GM20431 (cell line): ENCODE measurements at regions not wholly inside any gene's neighbourhood (a gene's known extent, or its start where the extent isn't known, plus 50 kb on each side); places are given as distances from the start of the nearest gene placed in this dataset.

Source experiments
- in situ Hi-C: fragments of 300-500 bp; cut with MseI, MboI; formaldehyde crosslinking; loops from one replicate; pipeline ENCODE4 v1.15.0; 2020; ENCODE audit warnings: low sequenced_read_pairs; ENCODE audit not compliant: unreplicated experiment

DNA sequence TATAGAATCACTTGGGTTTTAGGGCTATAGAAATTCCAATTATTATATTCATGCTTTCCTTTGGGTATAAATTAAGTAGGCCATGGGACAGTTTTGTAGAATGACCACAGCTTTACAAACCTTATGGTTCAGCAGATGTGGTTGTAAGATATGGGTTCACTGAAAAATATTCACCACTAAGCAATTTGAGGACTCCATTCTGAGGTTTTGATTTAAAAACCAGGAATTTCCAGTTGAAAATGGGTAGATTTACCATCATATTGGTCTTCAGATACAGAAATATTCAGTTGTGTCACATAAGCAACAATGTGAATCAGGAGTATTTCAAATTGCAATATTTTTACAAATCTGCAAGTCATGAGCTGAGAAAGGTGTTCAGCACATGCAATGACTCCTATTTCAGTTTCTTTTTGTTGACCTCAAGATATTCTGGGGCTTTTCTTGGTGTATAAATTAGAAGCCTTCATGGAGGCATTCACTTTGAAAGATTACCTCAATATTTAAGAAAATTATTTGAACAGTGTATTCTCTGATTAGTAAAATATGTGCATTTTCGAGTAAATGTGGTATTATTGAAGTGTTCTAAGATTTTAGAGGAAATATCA lies 218.4 kb upstream of the HCCS start:
- in situ Hi-C loops: no loop called here

DNA sequence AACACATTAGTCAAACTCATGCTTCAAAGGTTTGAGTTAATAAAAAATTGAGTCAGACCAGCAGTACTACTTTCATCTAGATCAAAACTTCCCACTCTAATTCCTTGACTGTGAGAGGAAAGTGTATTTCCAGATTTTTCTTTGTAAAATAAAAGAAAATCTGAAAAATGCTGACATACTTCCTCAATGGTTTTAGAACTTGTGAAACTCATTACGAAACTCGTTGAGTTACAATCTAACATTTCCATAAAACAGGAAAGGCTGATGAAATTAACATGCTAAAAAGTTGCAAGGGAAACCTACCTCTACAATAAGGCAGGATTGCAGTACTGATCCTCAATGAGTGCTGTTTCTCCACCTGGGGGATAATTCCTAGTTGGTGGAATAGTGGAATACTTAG lies 217.8 kb upstream of the HCCS start:
- in situ Hi-C loops: no loop called here

DNA sequence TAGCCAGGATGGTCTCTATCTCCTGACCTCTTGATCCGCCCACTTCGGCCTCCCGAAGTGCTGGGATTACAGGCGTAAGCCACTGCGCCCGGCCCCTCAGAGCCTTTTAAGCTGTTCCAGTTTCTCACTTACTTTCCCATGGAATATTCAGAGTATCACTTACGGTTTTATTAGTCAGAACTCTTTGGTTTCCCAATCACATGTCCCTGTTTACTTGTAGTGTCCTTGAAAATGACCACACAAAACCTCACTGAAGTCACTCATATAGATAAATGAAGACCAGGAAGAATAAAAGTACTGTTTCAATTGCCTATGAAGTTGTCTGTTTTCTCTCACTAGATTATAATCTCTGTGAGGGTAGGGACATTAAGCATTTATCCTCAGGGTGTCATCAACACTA lies 217.2 kb upstream of the HCCS start:
- in situ Hi-C loops: no loop called here

DNA sequence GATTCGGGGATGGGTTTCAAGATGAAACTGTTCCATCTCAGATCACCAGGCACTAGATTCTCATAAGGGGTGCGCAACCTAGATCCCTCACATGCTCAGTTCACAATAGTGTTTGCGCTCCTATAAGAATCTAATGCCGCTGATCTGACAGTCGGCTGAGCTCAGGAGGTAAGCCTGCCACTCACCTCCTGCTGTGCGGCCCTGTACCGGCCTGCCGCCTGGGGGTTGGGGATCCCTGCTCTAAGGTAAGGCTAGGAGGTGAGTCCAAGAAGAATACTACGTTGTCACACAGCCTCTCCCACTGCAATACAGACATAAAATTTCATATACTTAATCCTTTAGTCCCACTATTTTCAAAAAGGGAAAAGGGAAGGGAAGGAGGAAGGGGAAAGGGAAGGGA lies 213.4 kb upstream of the HCCS start:
- in situ Hi-C loops: no loop called here

DNA sequence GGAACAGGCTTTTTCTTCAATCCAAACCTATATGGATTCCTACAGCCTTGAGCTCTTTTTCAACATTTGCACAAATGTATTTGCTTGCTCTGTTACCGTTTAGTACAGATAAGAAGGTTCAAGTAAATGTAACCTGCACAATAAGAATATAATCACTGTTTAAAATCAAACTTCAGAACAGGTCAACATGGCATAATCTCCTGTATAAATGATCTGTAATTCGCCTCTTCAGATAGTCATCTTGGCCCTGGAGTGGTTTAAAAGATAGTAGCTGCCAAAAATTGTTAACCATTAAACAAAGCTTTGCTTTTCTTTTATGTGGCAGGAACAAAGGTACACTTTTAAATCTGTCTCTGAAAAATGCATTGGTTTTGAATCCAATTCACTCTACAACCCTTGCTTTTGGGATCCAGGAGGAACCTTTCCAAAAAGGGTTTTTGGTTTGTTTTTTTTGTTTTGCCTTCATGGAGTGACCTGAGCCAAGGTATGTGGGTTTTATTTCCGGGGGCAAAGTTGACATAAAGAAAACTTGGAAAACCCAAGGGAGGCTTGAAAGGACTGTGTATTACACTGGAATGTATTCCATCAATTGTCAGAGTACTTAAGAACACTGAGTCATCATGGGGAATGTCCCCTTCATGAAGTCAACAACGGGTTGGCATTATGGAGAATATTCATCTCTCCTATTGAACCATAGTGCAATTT lies 210.4 kb upstream of the HCCS start:
- in situ Hi-C loops: no loop called here

DNA sequence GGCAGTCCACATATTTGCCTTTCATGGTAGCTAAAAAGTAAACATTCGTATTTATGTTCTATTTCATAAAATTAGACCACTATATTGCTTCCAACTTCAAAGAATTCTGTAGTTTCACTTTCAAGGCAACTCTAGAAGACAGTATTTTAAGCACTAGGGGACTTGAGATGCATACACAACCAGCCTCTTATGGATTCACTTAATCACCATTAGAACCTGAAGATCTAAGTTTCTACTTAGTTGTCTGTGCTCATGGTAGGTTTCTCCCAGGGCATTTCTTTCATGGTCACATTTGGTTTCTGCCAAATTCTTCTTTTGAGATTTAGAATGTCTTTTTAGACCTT lies 209.9 kb upstream of the HCCS start:
- in situ Hi-C loops: no loop called here

DNA sequence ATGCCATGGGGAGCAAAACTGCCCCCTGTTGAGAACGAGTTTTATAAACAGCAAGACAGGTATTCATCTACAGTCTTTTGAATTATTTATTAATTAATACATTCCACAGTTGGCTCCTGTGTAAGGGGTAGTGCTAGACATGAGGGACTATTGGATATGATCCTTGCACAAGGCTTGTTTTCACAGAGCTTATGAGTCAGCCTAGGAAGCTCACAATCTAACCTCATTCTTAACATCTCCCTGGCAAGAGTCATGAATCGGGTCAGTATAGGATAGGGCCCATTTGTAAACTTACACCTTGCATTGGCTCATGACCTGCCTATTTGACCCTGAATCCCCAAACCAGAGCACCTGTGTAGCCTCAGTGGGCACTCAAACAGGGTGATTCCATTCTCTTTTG lies 209.1 kb upstream of the HCCS start:
- in situ Hi-C loops: no loop called here

DNA sequence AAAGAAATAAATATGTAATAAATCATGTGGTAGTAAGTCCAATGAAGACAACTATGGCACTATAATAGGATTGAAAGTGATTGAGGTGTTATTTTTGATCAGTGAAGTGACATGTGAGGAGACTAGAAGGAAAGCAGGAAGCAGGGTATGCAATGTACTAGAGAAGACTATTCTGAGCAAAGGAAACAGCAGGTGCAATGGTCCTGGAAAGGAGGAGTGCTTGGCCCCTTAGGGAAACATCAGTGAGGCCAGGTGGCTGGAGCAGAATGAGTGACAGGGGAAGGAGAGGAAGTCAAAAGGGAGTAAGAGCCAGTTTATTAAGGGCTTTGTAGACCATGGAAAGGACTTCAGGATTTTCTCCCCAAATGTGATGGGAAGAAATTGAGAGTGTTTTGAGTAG lies 207.6 kb upstream of the HCCS start:
- in situ Hi-C loops: no loop called here

DNA sequence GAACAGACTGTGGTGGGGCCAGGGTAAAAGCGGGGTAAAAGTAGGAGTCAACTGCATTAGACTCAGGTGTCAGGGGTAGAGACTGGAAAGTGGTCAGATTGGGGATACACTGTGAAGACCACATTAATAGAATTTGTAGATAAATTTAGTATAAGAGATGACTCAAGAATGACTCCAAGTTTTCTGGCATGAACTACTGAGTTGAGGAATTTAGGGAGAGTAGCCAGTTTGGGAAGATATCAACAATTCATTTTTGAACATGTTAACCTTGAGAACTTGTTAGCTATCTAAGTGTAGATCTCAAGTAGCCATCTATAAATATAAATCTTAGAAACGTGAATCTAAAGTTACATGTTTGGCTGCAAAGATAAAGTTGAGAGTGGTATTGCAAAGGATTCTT lies 206.9 kb upstream of the HCCS start:
- in situ Hi-C loops: no loop called here

DNA sequence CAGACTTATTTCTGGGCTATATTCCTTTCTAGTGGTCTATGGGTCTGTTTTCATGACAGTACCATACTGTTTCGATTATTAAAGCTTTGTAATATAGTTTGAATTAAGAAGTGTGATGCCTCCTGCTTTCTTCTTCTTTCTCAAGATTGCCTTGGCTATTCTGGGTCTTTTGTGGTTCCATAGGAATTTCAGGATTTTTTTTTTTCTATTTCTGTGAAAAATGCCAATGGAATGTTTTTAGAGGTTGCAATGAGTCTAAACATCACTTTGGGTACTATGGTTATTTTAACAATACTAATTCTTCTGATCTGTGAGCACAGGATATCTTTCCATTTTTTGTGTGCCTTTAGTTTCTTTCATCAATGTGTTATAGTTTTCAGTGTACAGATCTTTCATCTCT lies 204.3 kb upstream of the HCCS start:
- in situ Hi-C loops: no loop called here

DNA sequence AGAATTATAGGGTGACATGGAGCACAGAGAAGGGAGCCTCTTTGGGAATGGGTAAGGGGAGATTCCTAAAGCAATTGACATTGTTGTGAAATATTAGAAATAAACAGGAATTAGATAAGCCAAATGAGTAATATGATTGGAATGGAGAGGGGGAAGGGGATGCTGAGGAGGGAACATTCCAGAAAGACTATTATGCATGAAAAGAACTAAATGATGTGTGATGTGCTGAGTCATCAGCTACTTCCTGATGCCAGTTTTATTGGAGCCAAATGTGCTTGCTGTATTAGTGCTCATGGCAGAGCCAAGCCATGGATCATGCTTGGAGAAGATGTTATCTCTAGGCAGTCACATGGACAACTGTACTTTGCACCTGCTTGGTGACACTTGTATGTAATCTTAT lies 189.0 kb upstream of the HCCS start:
- in situ Hi-C loops: no loop called here

DNA sequence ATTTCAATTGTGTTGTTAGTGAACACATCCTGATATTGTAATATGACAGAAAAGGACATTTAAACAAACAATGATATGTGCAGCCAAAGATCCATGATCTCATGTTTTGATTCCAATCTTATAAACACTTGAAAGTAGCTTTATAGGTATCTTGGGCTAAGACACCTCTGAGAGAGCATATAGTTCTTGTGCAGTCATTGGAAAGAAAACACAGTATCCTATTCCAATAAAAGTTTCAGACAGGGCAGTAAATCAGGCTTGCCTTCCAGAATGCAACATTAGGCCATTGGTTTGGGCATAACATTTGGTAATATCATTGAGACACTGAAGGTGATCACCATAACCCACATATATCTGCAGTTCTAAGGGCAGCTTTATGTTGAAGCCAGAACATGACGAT lies 188.3 kb upstream of the HCCS start:
- in situ Hi-C loops: no loop called here

DNA sequence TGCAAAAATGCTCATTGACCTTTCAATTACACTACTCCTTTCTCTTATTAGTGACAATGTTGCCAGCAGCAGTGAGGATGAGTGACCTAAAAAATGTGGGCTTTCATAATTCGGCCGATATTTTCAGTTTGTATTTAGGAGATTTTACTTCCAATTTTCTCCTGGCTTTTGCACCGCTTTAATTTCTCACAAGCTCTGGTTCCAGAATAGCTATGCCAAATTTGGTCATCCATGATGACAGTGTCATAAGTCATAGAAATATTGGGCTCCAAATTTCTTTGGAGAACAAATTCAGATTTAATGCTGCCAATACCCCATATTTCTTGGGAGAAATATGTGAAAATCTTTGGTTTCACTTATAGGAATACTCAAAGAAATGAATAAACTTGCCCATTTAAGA lies 187.7 kb upstream of the HCCS start:
- in situ Hi-C loops: no loop called here

DNA sequence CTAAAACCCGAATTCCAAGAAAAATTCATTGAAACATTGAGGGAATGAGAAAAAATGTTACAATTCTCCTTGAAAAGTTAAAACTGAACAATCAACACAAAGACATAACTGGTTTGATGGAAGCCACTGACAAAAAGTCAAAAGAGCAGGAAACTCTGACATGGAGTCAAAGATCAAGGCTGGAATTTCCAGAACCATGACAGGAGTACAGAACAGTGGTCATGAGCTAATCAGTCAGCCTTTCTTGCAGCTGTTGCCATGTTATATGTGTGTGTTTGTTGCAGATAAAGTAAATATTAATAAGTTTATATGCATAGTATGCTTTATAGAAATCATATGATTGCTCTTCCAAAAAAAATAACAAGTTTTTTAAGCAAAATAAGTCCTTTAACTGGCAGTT lies 184.7 kb upstream of the HCCS start:
- in situ Hi-C loops: no loop called here

DNA sequence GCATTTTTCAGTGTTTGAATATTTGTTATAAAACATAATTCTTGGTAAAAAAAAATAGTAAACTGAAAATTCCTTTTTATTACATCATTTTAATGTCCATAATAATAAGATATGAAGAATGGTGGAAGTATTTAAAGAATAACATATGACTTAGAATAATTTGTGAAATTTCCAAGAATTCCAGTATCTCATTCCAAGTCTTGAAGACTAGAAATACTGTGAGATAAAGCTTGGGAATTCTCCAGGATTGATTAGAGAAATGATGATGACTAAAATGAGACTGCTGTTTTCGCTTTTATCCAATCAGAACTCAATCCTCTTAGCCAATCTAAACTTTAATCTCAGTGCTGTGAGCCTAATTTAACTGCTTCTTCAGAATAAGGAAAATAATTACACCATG lies 184.2 kb upstream of the HCCS start:
- in situ Hi-C loops: no loop called here

DNA sequence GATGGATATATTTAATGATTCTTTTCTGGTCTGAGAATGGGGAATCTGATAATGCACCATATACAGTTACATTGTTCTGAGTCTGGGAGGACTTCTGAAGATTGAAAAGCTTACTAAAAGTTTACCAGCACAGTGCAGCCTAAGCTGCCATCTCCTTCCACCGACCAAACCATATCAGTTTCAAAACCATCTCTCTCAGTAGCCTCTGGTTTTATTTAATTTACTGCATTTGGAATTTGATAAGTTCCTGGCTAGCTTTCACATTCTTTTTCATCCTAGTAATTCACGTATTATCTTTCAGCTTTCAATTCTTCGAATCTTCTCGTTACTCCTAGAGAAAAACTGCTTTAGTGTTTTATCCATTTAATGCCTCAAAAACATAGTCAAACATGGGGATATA lies 181.4 kb upstream of the HCCS start:
- in situ Hi-C loops: no loop called here

DNA sequence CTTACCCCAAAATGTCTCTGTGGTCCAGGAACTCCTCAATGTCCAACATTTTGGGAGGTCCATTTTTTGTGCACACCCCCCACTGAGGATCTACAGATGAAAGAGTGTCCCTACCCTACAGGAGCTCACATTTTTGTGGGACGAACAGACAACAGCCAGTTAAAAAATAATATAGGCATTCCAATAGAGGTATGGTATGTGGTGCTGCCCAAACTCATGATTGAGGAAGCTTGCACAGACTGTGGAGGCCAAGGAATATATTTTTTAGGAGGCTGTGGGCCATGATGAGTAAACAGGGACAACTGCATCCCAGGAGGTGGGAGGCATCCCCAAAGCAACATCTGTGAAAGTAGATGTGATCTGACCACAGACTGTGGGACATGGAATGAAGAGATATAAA lies 181.0 kb upstream of the HCCS start:
- in situ Hi-C loops: no loop called here

DNA sequence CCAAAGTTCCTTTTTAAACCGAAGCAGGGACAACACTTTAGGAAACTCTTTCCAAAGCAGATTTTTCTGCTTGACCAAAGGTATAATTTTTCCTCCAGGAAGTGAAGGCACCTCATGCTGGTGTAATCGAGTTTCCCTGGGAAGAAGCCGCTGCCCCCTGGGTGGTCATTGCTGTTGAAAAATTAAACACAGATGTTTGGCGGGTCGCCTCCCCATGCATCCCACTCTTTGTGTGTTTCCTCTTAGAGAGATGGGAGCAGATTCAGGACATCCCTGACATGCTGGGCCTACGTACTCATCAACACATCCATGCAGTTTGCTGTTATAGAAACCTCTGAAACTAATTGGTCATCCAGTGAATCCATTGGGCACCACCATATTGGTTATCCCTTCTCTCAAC lies 179.2 kb upstream of the HCCS start:
- in situ Hi-C loops: no loop called here

DNA sequence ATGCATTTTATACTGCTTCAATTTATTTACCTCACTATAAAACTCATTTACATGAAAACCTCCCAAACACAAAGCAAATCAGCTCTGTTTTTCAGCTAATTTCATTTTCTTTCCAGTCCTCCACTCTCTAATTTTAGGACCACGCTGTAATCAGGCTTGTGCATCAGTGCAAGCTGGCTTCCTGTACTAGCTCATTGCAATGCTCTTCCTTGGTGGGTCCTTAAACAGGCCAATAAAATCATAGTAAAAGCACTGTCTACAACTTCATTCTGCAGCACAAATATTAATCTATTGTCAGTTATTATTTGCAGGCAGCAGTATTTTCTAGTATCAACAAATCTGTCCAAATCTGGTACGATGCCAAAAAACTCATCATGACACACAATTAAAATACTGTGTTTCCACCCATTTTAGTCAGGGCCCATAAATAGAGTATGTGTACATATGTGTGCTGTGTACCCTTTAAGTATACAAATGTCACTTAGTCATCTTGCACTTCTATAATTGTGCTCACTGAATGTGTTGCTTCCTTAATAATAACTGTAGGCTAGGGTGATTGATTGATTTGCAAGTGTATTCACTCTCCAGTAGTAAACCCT lies 178.2 kb upstream of the HCCS start:
- in situ Hi-C loops: no loop called here

DNA sequence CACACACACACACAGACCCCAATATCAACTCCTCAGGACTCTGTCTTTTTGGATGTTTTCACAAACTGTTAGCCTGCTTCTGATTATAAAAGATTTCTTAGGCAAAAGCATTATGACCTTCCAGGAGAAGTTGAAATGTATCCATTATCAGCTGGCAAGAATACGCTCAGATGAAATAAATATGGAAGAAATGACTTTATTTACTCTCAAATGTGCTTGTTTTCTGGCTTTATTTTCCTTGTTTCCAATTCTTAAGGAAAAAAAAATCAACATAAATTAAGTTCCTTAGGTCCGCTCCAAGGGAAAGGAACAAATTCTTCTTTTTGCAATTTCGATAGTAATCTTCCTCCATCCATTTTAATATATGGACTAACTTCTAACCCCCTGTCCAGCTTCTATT lies 175.6 kb upstream of the HCCS start:
- in situ Hi-C loops: no loop called here

DNA sequence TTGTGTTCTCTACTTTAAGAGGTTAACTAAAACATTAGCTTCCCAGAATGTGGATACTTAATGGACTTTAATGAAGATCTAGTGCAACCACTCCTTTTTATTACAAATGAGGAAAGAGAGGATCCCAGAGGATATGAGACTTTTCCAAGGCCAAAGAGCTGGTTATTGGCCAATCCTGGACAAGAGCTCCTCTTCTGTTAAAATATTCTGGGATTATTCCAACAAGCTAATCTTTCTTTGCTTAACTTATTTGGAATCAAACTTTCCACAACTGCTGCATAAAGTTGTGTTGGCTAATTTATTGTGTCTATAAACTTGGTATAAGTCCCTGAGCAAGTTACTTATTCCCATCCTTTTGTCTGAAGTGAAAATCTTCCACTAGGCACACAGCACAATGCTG lies 174.2 kb upstream of the HCCS start:
- in situ Hi-C loops: no loop called here

DNA sequence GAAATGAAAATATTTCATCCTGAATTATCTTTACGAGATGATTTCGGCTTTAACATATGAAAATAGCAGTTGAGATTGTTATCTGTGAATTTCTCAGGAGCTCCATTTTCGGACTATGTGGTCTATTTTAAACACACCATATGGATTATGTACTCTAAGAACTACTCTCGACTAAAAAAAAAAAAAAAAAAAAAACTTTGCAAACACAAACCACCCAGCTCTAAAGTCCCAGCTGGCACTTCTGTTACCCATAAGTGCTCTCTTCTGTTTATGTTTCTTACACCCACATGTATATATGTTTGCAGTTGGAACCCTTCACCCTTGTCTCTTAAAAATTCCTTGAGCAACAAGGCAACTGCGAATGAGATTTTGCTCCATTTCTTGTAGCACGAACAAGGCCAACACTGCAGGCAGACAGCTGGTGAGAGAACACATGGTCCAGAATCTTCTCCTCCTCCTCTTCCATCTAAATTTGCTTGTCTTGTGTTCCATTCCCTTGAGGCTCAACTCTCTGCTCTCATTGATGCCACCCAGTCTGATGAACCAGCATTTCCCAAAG lies 172.7 kb upstream of the HCCS start:
- in situ Hi-C loops: no loop called here
